Activated naive CD4-positive, alpha-beta T cell treated with anti-CD3 and anti-CD28 coated beads, Interleukin-2, amount 50 U/mL, for 72 hours (primary cell): ENCODE measurements at regions not wholly inside any gene's neighbourhood (a gene's known extent, or its start where the extent isn't known, plus 50 kb on each side); places are given as distances from the start of the nearest gene placed in this dataset.
"Not testable (repeated sequence)": the region's sequence is repeated elsewhere in the genome, so short reads cannot be mapped to it uniquely, and the experiment has no call there.

Experiments used
- ATAC-seq, 2 donors: fragments of 150-1000 bp; cut with Tn5 transposase; 2 replicates each; pipeline ENCODE4 v1.10.0; 2021; ENCODE audit warnings: mild to moderate bottlenecking in 2 of 2, moderate library complexity in 2 of 2
- DNase-seq, 2 donors: peaks; one replicate each; pipeline ENCODE4 v3.0.0; 2021 to 2022; ENCODE audit warnings: low spot score in 2 of 2
- H3K27ac Mint-ChIP-seq, 2 donors: one replicate each; pipeline ENCODE4 v1.8.0; 2022; ENCODE audit warnings: mild to moderate bottlenecking in 2 of 2, mixed read lengths in 2 of 2
- H3K36me3 Mint-ChIP-seq, 2 donors: one replicate each; pipeline ENCODE4 v1.8.0; 2022; ENCODE audit warnings: mixed read lengths in 2 of 2
- H3K9me3 Mint-ChIP-seq, 2 donors: one replicate each; pipeline ENCODE4 v1.8.0; 2022; ENCODE audit warnings: mixed read lengths in 2 of 2

DNA sequence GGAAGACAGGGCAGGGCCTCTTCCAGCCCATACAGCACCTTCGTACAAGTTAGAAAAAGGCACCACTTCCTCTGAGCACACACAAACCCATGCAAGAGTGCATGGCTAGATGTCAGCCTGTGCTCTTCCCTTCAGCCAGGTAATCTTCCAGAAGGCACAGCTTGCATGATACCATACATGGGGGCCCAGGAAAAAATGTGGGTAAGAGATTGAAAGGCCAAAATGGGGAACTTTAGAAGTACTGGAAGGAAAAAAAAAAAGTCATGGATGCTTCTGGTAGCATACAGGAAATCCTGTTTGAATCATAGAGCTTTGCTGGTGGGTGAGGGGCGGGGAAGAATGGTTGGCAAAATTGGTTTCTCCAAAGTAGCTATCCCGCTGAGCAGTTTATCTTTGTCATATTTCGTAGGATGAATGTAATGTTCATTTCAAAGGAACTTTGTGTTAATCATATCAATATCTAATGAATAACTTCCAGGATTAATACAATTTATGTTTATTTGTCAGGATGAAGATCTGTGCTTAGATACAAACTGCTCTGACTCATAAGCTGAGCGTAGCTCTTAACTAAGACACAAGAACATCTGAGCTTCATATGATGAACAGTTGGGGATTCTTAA lies 78.2 kb upstream of the MAP3K1 start:
- peak in 1 of 2 donors; percentile 7 for DNase-seq
- peak overlapping the region; percentile 80 to 90 for H3K27ac Mint-ChIP-seq
- H3K36me3 Mint-ChIP-seq: peaks cover 5 to 16% of the 10 kb centered on the region in 2 donors
- ATAC-seq: peak; percentile 45 to 65
- H3K9me3 Mint-ChIP-seq: peaks cover 6 to 7% of the 10 kb centered on the region in 2 donors

DNA sequence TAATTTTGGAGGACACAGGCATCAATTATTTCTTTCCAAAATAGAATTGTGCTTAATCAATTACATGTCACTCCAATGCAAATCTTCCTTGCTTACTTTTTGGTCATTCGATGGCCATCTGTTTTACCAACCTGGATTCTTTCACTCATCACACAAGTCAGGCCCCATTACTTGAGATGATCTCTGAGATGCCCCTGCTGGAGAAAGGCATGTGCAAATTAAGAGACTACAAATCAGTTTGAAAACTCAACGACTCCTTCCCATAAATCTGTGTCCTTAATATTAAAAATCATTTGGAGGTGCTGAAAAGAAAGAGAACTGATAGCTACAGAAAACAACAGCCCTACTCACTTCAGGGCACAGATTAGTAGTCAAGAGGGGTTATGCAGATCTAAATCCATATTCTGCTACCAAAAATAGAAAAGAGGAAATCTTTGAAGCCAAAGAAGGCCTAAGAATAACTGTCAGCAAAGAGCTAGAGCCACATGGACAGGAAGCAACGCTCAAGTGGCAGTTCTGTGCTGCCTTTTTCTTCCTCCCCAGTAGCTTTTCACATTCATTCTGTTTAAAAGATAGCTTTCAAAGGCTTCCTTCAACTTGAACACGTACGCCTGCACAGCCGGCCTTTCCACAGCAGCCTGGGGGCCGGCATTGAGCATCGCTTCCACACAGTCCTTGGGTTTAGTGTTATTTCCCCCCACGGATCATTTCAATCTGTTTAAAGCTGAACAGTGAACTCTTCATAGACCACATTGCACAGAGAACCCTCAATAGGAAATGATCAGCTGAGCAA lies 79.3 kb upstream of the MAP3K1 start:
- peak; percentile 51 to 54 for ATAC-seq
- peaks cover 5 to 12% of the 10 kb centered on the region in 2 donors for H3K36me3 Mint-ChIP-seq
- H3K9me3 Mint-ChIP-seq: peaks cover 6 to 7% of the 10 kb centered on the region in 2 donors
- DNase-seq: no peak
- peak overlapping the region; percentile 80 to 90 for H3K27ac Mint-ChIP-seq

DNA sequence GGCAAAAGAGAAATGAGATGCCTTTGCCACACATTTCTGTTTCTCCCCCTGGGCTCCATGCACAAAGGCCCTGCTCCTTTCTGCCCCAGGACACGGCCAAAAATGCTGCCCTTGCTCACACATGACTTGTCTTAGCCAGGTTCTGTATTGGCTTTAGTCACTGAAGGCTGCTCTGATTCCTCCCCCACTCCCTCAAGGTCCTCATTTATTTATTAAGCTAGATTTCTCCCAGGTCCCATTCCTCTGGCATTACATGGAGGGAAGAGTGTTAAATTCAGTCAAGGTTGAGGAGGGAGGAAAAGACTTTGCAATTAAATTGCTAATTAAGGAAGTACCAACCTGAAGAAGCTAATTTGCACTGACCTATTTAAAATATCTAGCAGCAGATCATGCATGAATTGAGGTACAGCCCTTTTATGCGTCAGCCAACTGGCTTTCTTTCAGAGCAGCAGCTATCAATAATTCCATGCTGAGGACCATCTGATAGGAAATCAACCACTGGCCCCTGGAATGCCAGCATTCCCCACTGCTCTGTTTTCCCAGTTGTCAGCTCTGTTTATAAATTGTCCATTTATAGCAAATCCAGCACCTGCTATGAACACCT lies 81.2 kb upstream of the MAP3K1 start:
- no peak overlapping the region for H3K27ac Mint-ChIP-seq
- peaks cover 6 to 7% of the 10 kb centered on the region in 2 donors for H3K9me3 Mint-ChIP-seq
- no peak for ATAC-seq
- H3K36me3 Mint-ChIP-seq: peaks cover 5 to 12% of the 10 kb centered on the region in 2 donors
- no peak for DNase-seq

DNA sequence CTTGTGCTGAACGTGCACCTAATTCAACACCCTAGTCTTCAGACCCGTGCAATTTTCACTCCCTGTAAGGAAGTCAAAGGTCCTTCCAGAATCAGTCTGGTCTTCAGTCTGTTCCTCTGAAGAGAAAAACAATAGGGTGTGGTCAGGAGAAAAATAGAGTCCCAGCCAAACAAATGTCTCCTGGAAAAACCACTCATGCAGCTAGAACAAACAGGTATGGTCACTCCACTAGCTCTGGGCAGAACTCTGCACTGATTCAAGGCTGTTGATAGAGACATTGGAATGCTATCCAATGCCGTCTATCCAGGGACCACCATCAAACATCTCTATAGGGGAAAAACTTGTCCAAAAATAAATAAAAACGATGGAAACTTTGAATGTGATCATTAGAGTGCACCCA lies 81.8 kb upstream of the MAP3K1 start:
- H3K9me3 Mint-ChIP-seq: peaks cover 6 to 7% of the 10 kb centered on the region in 2 donors
- no peak overlapping the region for H3K27ac Mint-ChIP-seq
- DNase-seq (no peak), ATAC-seq (no peak)
- H3K36me3 Mint-ChIP-seq: peaks cover 5 to 12% of the 10 kb centered on the region in 2 donors

DNA sequence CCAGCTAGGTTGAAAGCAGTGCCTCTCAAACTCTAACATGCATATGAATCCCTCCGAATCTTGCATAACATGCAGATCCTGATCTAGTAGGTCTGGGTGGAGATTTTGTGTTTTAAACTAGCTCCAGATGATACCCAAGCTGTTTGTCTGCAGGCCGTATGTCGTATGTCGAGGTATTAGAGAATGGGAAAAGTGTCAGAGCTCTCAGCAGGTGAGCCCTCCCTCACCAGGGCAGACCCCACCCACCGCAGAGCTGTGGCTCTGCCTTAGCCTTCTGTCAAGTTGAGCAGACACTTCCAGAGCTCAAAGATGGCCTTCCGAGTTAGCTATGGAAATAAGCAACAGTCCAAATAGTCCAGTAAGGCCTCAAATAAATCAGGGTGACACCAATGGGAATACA lies 83.2 kb upstream of the MAP3K1 start:
- peaks cover 5 to 12% of the 10 kb centered on the region in 2 donors for H3K36me3 Mint-ChIP-seq
- no peak for ATAC-seq
- no peak overlapping the region for H3K27ac Mint-ChIP-seq
- H3K9me3 Mint-ChIP-seq: peaks cover 6 to 7% of the 10 kb centered on the region in 2 donors
- no peak for DNase-seq

DNA sequence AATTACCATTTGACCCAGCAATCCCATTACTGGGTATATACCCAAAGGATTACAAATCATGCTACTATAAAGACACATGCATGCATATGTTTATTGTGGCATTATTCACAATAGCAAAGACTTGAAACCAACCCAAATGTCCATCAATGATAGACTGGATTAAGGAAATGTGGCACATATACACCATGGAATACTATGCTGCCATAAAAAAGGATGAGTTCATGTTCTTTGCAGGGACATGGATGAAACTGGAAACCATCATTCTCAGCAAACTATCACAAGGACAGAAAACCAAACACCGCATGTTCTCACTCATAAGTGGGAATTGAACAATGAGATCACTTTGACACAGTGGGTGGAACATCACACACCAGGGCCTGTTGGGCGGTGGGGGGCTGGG lies 83.9 kb upstream of the MAP3K1 start:
- not testable (repeated sequence) for H3K27ac Mint-ChIP-seq, ATAC-seq, DNase-seq, H3K9me3 Mint-ChIP-seq, H3K36me3 Mint-ChIP-seq

DNA sequence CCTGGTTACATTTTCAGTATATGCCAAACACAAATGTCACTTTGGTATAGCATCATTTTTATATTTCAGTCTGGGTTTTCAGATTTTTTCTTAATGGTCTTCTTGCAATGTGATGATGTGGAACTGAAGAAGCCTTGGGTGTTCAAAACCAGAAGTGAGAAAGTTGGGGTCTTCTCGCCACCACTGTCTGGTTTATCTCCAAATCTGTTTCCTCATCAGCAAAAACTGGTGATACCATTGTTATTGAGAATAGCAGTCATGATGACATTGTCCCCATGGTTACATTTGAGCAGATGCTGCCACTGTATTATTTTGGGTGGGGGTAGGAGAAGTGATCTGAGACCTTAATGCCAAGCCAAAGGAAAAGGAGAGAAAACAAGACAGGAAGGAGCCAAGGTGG lies 85.9 kb upstream of the MAP3K1 start:
- no peak overlapping the region for H3K27ac Mint-ChIP-seq
- DNase-seq (no peak), ATAC-seq (no peak)
- no peaks in the 10 kb centered on the region for H3K9me3 Mint-ChIP-seq
- H3K36me3 Mint-ChIP-seq: peaks cover 0 to 4% of the 10 kb centered on the region in 2 donors

DNA sequence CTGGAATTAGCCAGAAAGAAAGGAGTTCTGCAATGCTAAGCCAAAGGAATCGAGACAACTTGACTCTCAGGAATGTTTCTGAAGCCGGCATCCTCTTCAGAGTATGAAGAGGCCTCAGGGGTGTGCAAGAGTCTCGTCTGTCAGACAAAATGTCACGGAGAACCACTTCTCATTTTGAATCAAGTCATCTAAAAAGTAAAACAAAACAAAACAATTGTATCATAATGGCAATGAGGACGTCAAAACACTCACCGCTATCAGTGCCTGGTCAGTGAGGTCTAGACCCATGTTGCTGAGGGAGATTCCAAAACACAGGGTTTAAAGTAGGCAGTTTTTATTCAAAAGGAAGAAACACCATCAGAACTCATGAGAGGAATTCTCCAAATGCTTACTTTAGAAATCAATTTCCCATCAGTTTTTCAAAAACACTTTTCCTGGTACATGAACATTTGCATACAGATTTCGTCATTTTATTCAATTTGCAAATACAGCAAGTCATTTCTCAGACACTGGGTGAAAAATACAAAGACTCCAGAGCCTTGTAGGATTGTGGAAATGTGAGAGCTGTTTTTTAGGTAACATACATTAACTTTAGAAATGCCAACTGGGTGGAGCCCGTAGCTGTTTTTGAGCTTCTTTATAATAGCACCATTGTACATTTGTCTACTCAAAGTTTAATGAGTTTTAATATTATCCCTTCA lies 89.5 kb upstream of the MAP3K1 start:
- ATAC-seq: no peak
- peaks cover 0 to 4% of the 10 kb centered on the region in 2 donors for H3K36me3 Mint-ChIP-seq
- H3K27ac Mint-ChIP-seq: no peak overlapping the region
- DNase-seq: no peak
- no peaks in the 10 kb centered on the region for H3K9me3 Mint-ChIP-seq

DNA sequence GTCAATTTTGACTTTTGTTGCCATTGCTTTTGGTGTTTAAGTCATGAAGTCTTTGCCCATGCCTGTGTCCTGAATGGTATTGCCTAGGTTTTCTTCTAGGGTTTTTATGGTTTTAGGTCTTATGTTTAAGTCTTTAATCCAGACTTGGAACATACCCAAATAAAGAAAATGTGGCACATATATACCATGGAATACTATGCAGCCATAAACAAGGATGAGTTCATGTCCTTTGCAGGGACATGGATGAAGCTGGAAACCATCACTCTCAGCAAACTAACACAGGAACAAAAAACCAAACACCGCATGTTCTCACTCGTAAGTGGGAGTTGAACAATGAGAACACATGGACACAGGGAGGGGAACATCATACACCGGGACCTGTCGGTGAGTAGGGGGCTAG lies 90.5 kb upstream of the MAP3K1 start:
- H3K27ac Mint-ChIP-seq, DNase-seq, H3K36me3 Mint-ChIP-seq, ATAC-seq, H3K9me3 Mint-ChIP-seq: not testable (repeated sequence)

DNA sequence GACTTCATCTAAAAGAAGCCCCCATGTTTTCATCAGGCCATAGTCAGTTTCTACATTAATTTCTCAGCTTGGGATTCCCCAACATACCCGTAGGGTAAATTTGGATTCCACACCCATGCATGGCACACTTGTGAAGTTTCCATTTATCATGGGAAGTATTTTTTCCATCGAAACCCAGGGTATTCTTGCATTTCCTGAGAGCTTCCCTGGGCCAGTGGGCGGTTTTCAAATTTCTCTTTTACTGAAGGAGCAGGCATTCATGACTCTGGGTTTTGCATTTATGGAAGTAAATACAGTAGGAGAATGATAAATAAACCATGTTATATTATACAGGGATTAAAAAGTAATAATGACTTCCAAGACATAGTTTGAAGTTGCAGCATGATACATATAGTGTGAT lies 93.0 kb upstream of the MAP3K1 start:
- no peak overlapping the region for H3K27ac Mint-ChIP-seq
- H3K9me3 Mint-ChIP-seq: no peaks in the 10 kb centered on the region
- no peak for ATAC-seq
- no peak for DNase-seq
- H3K36me3 Mint-ChIP-seq: peaks cover 0 to 4% of the 10 kb centered on the region in 2 donors

DNA sequence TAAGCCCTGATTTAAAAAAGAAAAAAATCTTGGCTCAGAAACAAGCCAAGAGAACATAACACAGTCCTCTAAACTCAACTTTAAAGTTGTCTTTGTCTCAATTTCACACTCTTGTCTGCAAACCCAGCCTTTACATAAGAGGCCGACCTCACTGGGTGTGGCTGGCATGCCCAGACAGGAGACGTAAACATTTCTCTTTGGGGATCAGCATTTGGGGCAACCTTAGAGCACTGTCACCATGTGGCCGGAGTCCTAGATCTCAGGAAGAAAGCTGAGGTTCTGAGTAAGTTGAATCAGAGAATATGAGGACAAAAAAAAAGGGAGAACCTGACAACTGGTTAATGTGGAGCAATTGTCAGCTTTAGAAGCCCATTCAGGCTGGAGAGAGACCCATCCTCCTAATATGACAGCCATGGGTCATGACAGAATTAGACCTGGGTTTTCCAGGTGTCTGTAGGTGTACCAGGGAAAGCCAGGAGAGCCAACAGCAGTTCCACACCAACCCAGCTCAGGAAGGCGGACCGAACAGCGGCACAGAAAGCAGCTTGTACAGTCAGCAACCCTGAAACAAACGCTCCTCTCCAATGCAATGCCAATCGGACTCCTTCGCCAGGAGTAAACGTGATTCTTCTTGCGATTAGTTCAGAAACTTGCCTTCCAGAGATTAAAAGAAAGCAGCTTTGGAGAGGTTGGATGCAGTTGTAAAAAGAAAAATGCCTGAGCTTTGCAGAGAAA lies 97.9 kb upstream of the MAP3K1 start:
- Mint-ChIP-seq H3K27ac (no peak overlapping the region), H3K36me3 (no peaks in the 10 kb centered on the region), H3K9me3 (no peaks in the 10 kb centered on the region)
- DNase-seq (no peak), ATAC-seq (no peak)

DNA sequence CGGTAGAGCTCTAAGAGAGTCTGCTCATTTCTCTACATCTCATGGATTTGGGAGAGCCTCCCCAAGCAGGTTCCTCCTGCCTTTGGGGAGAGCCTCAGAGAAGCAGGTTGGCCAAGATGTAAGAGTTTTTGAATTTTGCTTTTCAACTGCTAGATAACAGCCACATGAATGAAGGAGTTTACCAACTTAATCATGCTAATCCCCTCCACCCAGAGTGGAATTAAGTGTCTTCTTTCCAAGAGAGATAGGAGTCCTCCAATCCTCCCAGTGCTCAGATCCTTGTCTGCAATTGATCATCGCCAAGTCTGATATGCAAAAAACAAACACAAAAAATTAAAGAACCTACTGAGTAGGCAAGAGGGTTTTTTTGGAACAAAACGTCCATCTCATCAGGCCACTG lies 99.4 kb upstream of the MAP3K1 start:
- ATAC-seq (no peak), DNase-seq (no peak)
- no peaks in the 10 kb centered on the region for H3K9me3 Mint-ChIP-seq
- no peaks in the 10 kb centered on the region for H3K36me3 Mint-ChIP-seq
- no peak overlapping the region for H3K27ac Mint-ChIP-seq

DNA sequence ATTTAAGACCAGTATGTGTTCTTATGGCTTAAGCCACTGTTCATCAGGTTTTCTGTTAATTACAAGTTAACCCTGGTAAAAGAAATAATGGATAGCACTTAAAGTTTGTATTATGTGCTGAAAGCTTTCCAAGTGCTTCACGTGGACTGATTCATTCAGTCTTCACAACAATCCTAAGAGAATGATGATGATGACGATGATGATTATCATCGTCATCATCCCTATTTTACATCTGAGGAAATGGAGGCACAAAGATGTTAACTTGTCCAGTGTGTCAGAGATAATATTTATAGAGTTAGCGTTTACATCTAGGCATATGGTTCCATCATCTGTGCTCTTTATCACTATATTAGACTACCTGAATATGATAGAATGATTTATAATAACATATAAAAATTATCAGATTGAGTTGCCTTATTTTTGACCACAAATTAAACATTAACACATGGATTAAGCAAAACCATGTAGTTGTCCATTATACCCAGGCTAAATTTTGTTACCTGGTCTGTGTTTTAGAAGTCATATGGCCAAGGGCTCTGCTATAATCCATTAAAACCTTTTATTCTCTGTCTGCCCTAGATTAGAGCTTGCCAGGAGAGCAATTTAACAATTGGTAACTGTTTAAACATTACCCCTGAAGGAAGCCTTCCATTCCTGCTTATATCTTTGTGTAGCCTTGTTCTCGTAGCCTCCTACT lies 102.3 kb upstream of the MAP3K1 start:
- H3K9me3 Mint-ChIP-seq: peaks cover 0 to 11% of the 10 kb centered on the region in 2 donors
- peaks cover 0 to 21% of the 10 kb centered on the region in 2 donors for H3K36me3 Mint-ChIP-seq
- H3K27ac Mint-ChIP-seq: no peak overlapping the region
- DNase-seq (no peak), ATAC-seq (no peak)

DNA sequence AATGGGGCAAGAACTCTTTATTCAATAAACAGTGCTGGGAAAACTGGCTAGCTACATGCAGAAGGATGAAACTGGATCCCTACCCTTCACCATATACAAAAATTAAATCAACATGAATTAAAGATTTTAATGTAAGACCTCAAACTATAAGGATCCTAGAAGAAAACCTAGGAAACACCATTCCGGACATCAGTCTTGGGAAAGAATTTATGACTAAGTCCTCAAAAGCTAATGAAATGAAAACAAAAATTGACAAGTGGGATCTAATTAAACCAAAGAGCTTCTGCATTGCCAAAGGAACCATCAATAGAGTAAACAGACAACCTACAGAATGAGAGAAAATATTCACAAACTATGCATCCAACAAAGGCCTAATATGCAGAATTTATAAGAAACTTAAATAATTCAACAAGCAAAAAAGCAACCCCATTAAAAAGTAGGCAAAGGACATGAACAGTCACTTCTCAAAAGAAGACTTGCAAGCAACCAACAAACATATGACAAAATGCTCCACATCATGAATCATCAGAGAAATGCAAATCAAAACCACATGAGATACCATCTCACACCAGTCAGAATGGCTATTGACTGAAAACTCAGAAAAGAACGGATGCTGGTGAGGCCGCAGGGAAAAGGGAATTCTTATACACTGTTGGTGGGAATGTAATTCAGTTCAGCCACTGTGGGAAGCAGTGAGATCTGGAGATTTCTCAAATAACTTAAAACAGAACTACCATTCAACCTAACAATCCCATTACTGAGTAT lies 104.3 kb upstream of the MAP3K1 start:
- H3K9me3 Mint-ChIP-seq: peaks cover 0 to 11% of the 10 kb centered on the region in 2 donors
- ATAC-seq (peak; percentile 73 to 74), DNase-seq (no peak)
- H3K27ac Mint-ChIP-seq: no peak overlapping the region
- peaks cover 0 to 21% of the 10 kb centered on the region in 2 donors for H3K36me3 Mint-ChIP-seq

DNA sequence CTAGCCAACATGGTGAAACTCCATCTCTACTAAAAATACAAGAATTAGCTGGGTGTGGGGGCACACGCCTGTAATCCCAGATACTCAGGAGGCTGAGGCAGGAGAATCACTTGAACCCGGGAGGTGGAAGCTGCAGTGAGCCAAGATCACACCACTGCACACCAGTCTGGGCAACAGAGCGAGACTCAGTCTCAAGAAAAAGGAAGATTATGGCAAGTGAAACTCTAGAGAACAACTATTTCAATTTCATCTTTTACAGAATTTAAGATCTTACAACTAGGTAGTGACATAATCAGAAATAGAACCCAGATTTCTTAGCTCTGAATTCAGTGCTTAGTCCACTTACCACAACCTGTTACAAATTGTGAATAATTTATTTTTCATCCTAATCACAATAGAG lies 108.8 kb upstream of the MAP3K1 start:
- H3K9me3 Mint-ChIP-seq: peaks cover 0 to 16% of the 10 kb centered on the region in 2 donors
- ATAC-seq (no peak), DNase-seq (no peak)
- peaks cover 0 to 21% of the 10 kb centered on the region in 2 donors for H3K36me3 Mint-ChIP-seq
- H3K27ac Mint-ChIP-seq: no peak overlapping the region
